Left lung (tissue), 4 donors: ENCODE measurements at regions not wholly inside any gene's neighbourhood (a gene's known extent, or its start where the extent isn't known, plus 50 kb on each side); places are given as distances from the start of the nearest gene placed in this dataset.

Source experiments
- ATAC-seq: fragments of 200-7000 bp; cut with Tn5 transposase; one replicate; pipeline ENCODE4 v1.9.1; 2020; ENCODE audit warnings: moderate library complexity
- DNase-seq, 4 donors: peaks; one replicate each; pipeline ENCODE4 v3.0.0-alpha.2; 2013 to 2020
- H3K27ac ChIP-seq, 2 donors: fragments of 200-600 bp; sonication (generic) in 1 of 2; one replicate each; pipeline versions ENCODE4 v1.5.0 to v1.8.0; 2020 to 2021
- H3K27me3 ChIP-seq, 2 donors: fragments of 200-600 bp; sonication (generic) in 1 of 2; one replicate each; pipeline versions ENCODE4 v1.5.0 to v1.8.0; 2020 to 2021
- H3K36me3 ChIP-seq, 2 donors: fragments of 200-600 bp; sonication (generic) in 1 of 2; one replicate each; pipeline versions ENCODE4 v1.5.0 to v1.8.0; 2020 to 2021
- H3K4me1 ChIP-seq, 2 donors: fragments of 200-600 bp; one replicate each; pipeline ENCODE4 v1.8.0; 2021
- H3K4me3 ChIP-seq, 2 donors: fragments of 200-600 bp; sonication (generic) in 1 of 2; one replicate each; pipeline versions ENCODE4 v1.5.0 to v1.8.0; 2020 to 2021; ENCODE audit warnings: mild to moderate bottlenecking in 1 of 2
- H3K9me3 ChIP-seq, 2 donors: fragments of 200-600 bp; sonication (generic) in 1 of 2; one replicate each; pipeline versions ENCODE4 v1.5.0 to v1.8.0; 2020 to 2021
- intact Hi-C, 2 donors: fragments of 100-400 bp; cut with DNase I; formaldehyde crosslinking; loops; one replicate each; pipeline versions ENCODE4 v1.11.2 to v1.14.2; 2022
- TF ChIP-seq, protein P1 (sequence below), 2 donors: fragments of 200-600 bp; sonication (generic) in 1 of 2; IDR thresholded peaks; one replicate each; pipeline versions ENCODE4 v1.5.0 to v1.8.0; 2021; ENCODE audit warnings: antibody characterized with exemption in 2 of 2
- donor health status: DM: no; HTN: yes; CAD: no.
- donor health status: DM: no; HTN: no; CAD: no.

DNA sequence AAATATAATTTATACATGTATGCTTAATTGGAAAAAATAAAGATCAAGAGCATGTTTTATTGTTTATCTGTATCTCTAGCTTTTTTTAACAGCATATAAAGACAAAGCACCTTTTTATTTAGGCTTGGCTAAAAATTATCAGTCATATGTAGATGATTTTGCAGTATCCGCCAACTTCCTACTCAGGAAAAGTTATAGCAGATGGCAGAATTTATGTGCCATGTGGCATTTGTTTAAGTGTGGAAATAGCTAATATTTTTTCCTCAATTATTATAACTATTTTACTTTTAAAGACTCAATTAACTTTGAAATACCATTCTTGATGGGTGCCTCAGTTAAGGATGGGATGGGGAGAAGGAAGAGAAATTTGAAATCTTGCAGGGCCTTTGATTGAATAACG is 762.1 kb upstream of the RBFOX1 start:
- no peak overlapping the region for H3K4me3 ChIP-seq
- TF ChIP-seq, protein P1, sequence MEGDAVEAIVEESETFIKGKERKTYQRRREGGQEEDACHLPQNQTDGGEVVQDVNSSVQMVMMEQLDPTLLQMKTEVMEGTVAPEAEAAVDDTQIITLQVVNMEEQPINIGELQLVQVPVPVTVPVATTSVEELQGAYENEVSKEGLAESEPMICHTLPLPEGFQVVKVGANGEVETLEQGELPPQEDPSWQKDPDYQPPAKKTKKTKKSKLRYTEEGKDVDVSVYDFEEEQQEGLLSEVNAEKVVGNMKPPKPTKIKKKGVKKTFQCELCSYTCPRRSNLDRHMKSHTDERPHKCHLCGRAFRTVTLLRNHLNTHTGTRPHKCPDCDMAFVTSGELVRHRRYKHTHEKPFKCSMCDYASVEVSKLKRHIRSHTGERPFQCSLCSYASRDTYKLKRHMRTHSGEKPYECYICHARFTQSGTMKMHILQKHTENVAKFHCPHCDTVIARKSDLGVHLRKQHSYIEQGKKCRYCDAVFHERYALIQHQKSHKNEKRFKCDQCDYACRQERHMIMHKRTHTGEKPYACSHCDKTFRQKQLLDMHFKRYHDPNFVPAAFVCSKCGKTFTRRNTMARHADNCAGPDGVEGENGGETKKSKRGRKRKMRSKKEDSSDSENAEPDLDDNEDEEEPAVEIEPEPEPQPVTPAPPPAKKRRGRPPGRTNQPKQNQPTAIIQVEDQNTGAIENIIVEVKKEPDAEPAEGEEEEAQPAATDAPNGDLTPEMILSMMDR (IDR thresholded peaks at IDR 0.05): no peak
- no peak overlapping the region for H3K27ac ChIP-seq
- no peaks in the 10 kb centered on the region for H3K4me1 ChIP-seq
- H3K36me3 ChIP-seq: no peaks in the 10 kb centered on the region
- ATAC-seq (no peak), DNase-seq (no peak)
- intact Hi-C loops: no loop called here
- peaks cover 0 to 18% of the 10 kb centered on the region in 2 donors for H3K27me3 ChIP-seq
- H3K9me3 ChIP-seq: no peaks in the 10 kb centered on the region

DNA sequence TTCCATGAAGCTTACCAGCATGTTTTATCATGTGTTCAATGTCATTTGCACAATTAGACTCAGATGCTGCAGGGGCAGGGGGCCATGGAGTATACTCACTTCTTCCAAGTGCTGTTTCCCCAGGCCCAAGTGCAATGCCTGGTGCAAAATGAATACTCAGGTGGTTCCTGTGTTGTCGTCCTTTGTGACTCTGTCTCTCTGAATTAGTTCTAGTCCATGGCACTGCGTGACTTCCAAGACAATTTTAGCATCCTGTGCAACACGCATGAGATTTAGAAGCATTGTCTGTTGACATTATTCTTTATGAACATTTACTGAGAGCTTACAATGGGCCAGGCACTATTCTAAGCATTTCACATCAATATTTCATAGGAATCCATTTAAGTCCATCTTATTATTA is 769.7 kb upstream of the RBFOX1 start:
- Histone ChIP-seq H3K9me3 (no peaks in the 10 kb centered on the region), H3K27ac (no peak overlapping the region), H3K36me3 (no peaks in the 10 kb centered on the region), H3K4me1 (no peaks in the 10 kb centered on the region), H3K4me3 (no peak overlapping the region), H3K27me3 (no peaks in the 10 kb centered on the region)
- DNase-seq: no peak
- no peak for ATAC-seq
- TF ChIP-seq, protein P1 (IDR thresholded peaks at IDR 0.05): no peak
- intact Hi-C loops: no loop called here

DNA sequence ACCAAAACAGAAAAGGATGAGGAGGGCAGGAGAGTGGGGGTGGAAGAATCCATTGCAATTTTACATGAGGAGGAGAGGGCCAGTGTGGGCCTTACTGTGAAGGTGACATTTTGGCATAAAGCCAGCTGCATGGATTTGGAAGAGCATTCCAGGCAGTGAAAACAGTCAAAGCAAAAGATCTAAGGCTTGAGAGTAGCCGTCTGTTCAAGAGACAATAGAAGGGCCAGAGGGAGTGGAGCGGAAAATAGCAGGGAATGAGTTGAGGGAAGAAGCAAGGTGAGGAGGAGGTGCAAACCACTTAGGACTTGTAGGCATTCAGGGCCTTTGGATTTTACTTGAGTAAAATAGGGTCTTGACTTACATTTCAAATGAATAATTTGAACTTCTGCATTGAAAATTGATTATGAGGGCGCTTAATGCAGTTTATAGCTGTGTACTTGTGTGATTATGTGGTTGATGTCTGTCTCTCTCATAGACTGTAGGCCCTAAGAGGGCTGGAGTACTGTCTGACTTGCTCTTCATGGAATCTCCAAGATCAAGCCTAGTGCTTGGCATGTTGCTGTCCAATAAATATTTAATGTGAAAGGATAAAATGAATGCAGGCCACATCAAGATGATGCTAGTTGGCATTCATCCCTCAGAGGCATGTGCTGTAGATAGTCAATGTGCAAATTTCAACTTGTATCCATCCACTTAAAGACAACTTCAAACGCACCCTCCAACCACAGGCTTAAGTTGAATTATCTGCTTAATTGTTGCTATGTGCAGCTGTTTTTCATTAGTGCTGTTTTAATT is 772.1 kb upstream of the RBFOX1 start:
- Histone ChIP-seq H3K9me3 (no peaks in the 10 kb centered on the region), H3K4me1 (no peaks in the 10 kb centered on the region), H3K27ac (no peak overlapping the region), H3K27me3 (no peaks in the 10 kb centered on the region), H3K4me3 (no peak overlapping the region), H3K36me3 (no peaks in the 10 kb centered on the region)
- TF ChIP-seq, protein P1 (IDR thresholded peaks at IDR 0.05): no peak
- no peak for ATAC-seq
- no peak for DNase-seq
- intact Hi-C loops: no loop called here

DNA sequence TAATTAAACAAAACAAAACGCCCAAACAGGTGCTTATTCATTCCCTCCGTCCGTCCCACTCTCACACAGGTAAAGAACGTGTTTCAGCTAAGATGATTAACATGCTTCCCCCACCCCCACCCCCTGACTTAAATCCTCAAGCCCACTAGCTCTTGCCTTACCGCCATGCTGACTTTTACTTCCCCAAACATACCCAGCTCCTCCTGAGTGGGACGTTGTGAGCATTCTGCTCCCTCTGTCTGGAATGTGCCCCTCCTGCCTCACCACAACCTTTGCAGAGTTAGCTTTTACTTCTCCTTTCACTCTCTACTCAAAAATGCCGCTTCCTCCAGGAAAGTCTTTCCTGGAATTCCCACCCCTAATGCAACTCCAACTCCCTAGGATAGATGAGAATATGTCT is 774.0 kb upstream of the RBFOX1 start:
- H3K27me3 ChIP-seq: no peaks in the 10 kb centered on the region
- DNase-seq (no peak), ATAC-seq (no peak)
- no peaks in the 10 kb centered on the region for H3K9me3 ChIP-seq
- no peak overlapping the region for H3K27ac ChIP-seq
- TF ChIP-seq, protein P1 (IDR thresholded peaks at IDR 0.05): no peak
- H3K36me3 ChIP-seq: no peaks in the 10 kb centered on the region
- H3K4me3 ChIP-seq: no peak overlapping the region
- intact Hi-C loops: no loop called here
- H3K4me1 ChIP-seq: no peaks in the 10 kb centered on the region

DNA sequence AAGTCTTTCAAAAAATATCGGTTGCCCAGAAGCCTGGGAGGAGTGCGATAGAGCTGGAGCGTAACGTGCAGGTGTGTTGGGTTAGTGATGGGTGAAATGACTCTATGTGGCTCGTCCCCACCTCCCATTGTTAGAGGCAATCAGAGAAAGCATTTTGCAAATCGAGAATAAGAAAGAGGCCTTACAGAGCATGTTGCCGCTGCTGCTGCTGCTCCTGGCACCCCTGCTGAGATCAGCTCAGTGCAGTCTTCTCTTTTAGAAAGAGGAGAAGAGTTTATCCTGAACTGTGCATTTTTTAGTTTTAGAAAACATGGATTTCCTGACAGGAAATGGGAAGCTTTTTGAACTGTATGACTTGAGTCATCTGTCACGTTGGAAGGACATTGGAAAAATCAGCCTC is 774.5 kb upstream of the RBFOX1 start:
- Histone ChIP-seq H3K27ac (no peak overlapping the region), H3K4me1 (no peaks in the 10 kb centered on the region), H3K36me3 (no peaks in the 10 kb centered on the region), H3K4me3 (no peak overlapping the region), H3K9me3 (no peaks in the 10 kb centered on the region), H3K27me3 (no peaks in the 10 kb centered on the region)
- ATAC-seq (no peak), DNase-seq (no peak)
- TF ChIP-seq, protein P1 (IDR thresholded peaks at IDR 0.05): no peak
- intact Hi-C loops: no loop called here
